GM12891 (cell line): ENCODE measurements at regions not wholly inside any gene's neighbourhood (a gene's known extent, or its start where the extent isn't known, plus 50 kb on each side); places are given as distances from the start of the nearest gene placed in this dataset.

Experiments
- POLR2A ChIP-seq: IDR thresholded peaks from 2 replicates; pipeline ENCODE4 v1.6.1; 2011; ENCODE audit warnings: low read depth, low read length, control low read depth
- POLR2AphosphoS5 ChIP-seq: IDR thresholded peaks from 2 replicates; pipeline ENCODE4 v1.6.1; 2011; ENCODE audit warnings: low read depth, low read length, control low read depth

GRCh38 chr6:71126506-71126905, 162.1 kb upstream of the OGFRL1 start:
- no peak for TF ChIP-seq POLR2A
- TF ChIP-seq POLR2AphosphoS5: no peak
